NT2/D1 (cell line): ENCODE measurements at regions not wholly inside any gene's neighbourhood (a gene's known extent, or its start where the extent isn't known, plus 50 kb on each side); places are given as distances from the start of the nearest gene placed in this dataset.

Source experiments
- SUZ12 ChIP-seq: IDR thresholded peaks from 2 replicates; pipeline ENCODE4 v1.6.1; 2011; ENCODE audit not compliant: insufficient read length, insufficient read depth; ENCODE audit errors: extremely low read depth
- ZNF274 ChIP-seq: IDR thresholded peaks from 2 replicates; pipeline ENCODE4 v1.6.1; 2011; ENCODE audit warnings: mild to moderate bottlenecking, low read depth, low read length

DNA sequence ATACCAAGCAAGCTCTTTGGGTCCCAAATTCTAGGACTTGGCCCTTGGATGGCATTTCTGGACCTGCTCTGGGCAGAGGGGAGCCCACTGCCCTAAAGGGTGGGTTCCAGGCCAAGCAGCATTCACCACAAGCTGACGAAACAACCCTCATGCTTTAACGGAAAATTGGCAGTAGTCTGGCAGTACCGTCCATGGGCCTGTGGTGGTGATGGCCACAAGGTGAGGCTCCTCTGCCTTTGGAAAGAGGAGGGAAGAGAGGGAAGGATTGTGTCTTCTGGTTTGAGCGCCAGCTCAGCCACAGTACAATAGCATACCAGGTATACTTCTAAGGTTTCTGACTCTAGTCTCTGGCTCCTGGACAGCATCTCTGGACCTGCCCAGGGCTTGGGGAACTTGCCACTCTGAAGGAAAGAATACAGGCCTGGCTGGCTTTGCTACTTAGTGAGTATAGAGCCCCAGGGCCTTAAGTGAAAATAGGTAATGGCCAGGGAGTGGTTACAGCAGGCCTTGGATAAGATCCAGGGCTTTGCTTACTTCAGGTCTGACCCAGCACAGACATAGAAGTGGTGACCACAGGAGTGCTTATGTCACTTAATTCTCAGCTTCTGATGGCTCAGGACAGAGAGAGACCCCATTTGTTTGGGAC lies 595.5 kb downstream of the LMO7 start:
- no peak for TF ChIP-seq ZNF274
- TF ChIP-seq SUZ12 = no peak
